K562 (cell line): ENCODE measurements at regions not wholly inside any gene's neighbourhood (a gene's known extent, or its start where the extent isn't known, plus 50 kb on each side); places are given as distances from the start of the nearest gene placed in this dataset.

Experiments used
- ATAC-seq: fragments of 200-7000 bp; cut with Tn5 transposase; 3 replicates; pipeline ENCODE4 v1.9.1; 2020; ENCODE audit warnings: moderate library complexity
- BruUV-seq: library from RNA; stranded (reverse); fragments of 400-500 nt; replicated peaks from 2 replicates; lab custom pipeline; 2021; lab: Mats Ljungman, UMichigan
- CTCF ChIA-PET: fragments of 300-600 bp; formaldehyde crosslinking; extraction: SDS; loops from one replicate; lab custom pipeline; 2021; ENCODE audit warnings: low intra/inter-chr PET ratio; lab: Yijun Ruan, JAX
- POLR2A ChIA-PET: fragments of 300-600, 350-650 bp; sonication (Branson Sonifier 250); formaldehyde crosslinking; extraction: SDS; loops from one replicate; lab custom pipeline; 2021; ENCODE audit warnings: antibody characterized with exemption, inconsistent platforms; lab: Yijun Ruan, JAX
- DNase-seq, 4 experiments: peaks; one replicate each; pipeline versions ENCODE4 v3.0.0 to v3.0.0-alpha.2; 2011 to 2018; ENCODE audit warnings: low spot score in 3 of 4, mixed read lengths in 3 of 4; ENCODE audit errors: extremely low read depth in 1 of 4
- FAIRE-seq: peaks from 2 replicates; lab custom pipeline; 2011; peaks lifted over from hg19 to GRCh38; lab: Jason Lieb, UNC
- H2AFZ ChIP-seq: 2 replicates; pipeline ENCODE4 v1.6.0; 2011; ENCODE audit warnings: low read depth, low read length, control low read depth, inconsistent platforms
- H3K27ac ChIP-seq: fragments of 200-600 bp; 3 replicates; pipeline ENCODE4 v1.8.0; 2011; ENCODE audit warnings: low read depth, mild to moderate bottlenecking, control low read depth, inconsistent platforms, low read length, moderate library complexity, mixed read lengths; ENCODE audit errors: extremely low read depth
- H3K27me3 ChIP-seq, 2 experiments: fragments of 300-600 bp in 1 of 2; 2 replicates in 1 of 2; 3 replicates in 1 of 2; pipeline versions ENCODE4 v1.6.0 to v1.8.0; 2011; ENCODE audit warnings: inconsistent platforms in 2 of 2, low read length in 2 of 2, mild to moderate bottlenecking in 1 of 2, mixed read lengths in 1 of 2, moderate library complexity in 1 of 2; ENCODE audit not compliant: control insufficient read depth in 2 of 2, insufficient read depth in 2 of 2
- H3K36me3 ChIP-seq: fragments of 300-600 bp; 3 replicates; pipeline ENCODE4 v1.8.0; 2011; ENCODE audit warnings: mild to moderate bottlenecking, low read length, inconsistent platforms; ENCODE audit not compliant: control insufficient read depth, insufficient read depth
- H3K4me1 ChIP-seq, 2 experiments: fragments of 200-600 bp in 1 of 2; replicated peaks in 1 of 2; 2 replicates in 1 of 2; 3 replicates in 1 of 2; pipeline versions ENCODE4 v1.5.1 to v1.8.0; 2011; ENCODE audit warnings: inconsistent platforms in 2 of 2, low read length in 2 of 2, mild to moderate bottlenecking in 1 of 2, mixed read lengths in 1 of 2, moderate library complexity in 1 of 2; ENCODE audit not compliant: control insufficient read depth in 2 of 2, insufficient read depth in 2 of 2
- H3K4me2 ChIP-seq: 2 replicates; pipeline ENCODE4 v1.6.1; 2011; ENCODE audit warnings: low read length, control low read depth, inconsistent platforms, mixed read lengths; ENCODE audit not compliant: insufficient read depth
- H3K4me3 ChIP-seq: fragments of 200-600 bp; sonication (generic), shearing (Covaris generic); 2 replicates; pipeline ENCODE4 v1.5.1; 2016; ENCODE audit warnings: control low read depth, inconsistent platforms
- H3K79me2 ChIP-seq: fragments of 200-600 bp; 3 replicates; pipeline ENCODE4 v1.8.0; 2011; ENCODE audit warnings: low read length, inconsistent platforms; ENCODE audit not compliant: control insufficient read depth, insufficient read depth
- H3K9ac ChIP-seq, 2 experiments: 2 replicates each; pipeline versions ENCODE4 v1.6.0 to v1.6.1; 2011; ENCODE audit warnings: low read depth in 2 of 2, low read length in 2 of 2, control low read depth in 1 of 2, inconsistent platforms in 1 of 2, mild to moderate bottlenecking in 1 of 2, mixed read lengths in 1 of 2; ENCODE audit not compliant: insufficient read depth in 1 of 2
- H3K9me1 ChIP-seq: one replicate; pipeline ENCODE4 v1.6.0; 2011; ENCODE audit warnings: inconsistent platforms, mild to moderate bottlenecking, low read length, moderate library complexity; ENCODE audit not compliant: control insufficient read depth, insufficient read depth
- H3K9me3 ChIP-seq: replicated peaks from 2 replicates; pipeline ENCODE4 v1.5.1; 2011; ENCODE audit warnings: low read depth, low read length, inconsistent platforms; ENCODE audit not compliant: control insufficient read depth, insufficient read depth
- H4K20me1 ChIP-seq: replicated peaks from 2 replicates; pipeline ENCODE4 v1.6.1; 2011; ENCODE audit warnings: low read length, inconsistent platforms, mixed read lengths; ENCODE audit not compliant: control insufficient read depth, insufficient read depth
- CEBPB ChIP-seq: fragments of 450-650 bp; IDR thresholded peaks from 2 replicates; pipeline ENCODE4 v1.6.1; 2016; ENCODE audit warnings: missing genetic modification characterization, missing compliant biosample characterization
- CEBPG ChIP-seq, 3 experiments: fragments of 200-800 bp in 1 of 3; sonication (Bioruptor generic) in 1 of 3; sonication (generic) in 1 of 3; formaldehyde crosslinking in 1 of 3; IDR thresholded peaks in 2 of 3; conservative IDR thresholded peaks in 1 of 3; 2 replicates each; pipeline versions ENCODE4 v1.6.1 to v1.8.0; 2016 to 2022; ENCODE audit warnings: missing compliant biosample characterization in 2 of 3, missing genetic modification characterization in 2 of 3, mild to moderate bottlenecking in 1 of 3, missing genetic modification reagents in 1 of 3
- EGR1 ChIP-seq: fragments of 450-650 bp; conservative IDR thresholded peaks from 2 replicates; pipeline ENCODE4 v1.6.1; 2017; ENCODE audit warnings: mild to moderate bottlenecking
- IRF9 ChIP-seq: fragments of 450-650 bp; IDR thresholded peaks from 2 replicates; pipeline ENCODE4 v1.6.1; 2016; ENCODE audit warnings: missing biosample characterization, missing genetic modification characterization
- SMARCB1 ChIP-seq: IDR thresholded peaks from 2 replicates; pipeline ENCODE4 v1.6.1; 2011; ENCODE audit warnings: improper control_type of control experiment, low read depth; ENCODE audit not compliant: insufficient read length
- WGBS: fragments of 100-300 bp; shearing (Covaris generic); methylation state at CpG from one replicate; pipeline ENCODE4 v1.1.6; 2016; ENCODE audit warnings: low coverage, mixed read lengths; ENCODE audit not compliant: insufficient coverage; ENCODE audit errors: missing lambda C conversion rate; 5-methylcytosine and 5-hydroxymethylcytosine counted together
- in situ Hi-C: fragments of 300-500 bp; cut with MboI; formaldehyde crosslinking; loops from 4 replicates; pipeline ENCODE4 v1.15.0; 2018; ENCODE audit warnings: inconsistent platforms, mixed read lengths
- intact Hi-C: fragments of 100-400 bp; cut with micrococcal nuclease; formaldehyde crosslinking; loops from 2 replicates; pipeline ENCODE4 v1.14.2; 2022

- DNase-seq (no peak), FAIRE-seq (no peak), ATAC-seq (no peak)
- Histone ChIP-seq H3K9me1 (no peaks in the 10 kb centered on the region), H3K4me1 (peaks cover 0 to 6% of the 10 kb centered on the region in 2 experiments; a peak in 1 of 5 replicates), H4K20me1 (no peaks in the 10 kb centered on the region), H3K27me3 (no peaks in the 10 kb centered on the region), H3K9me3 (no peaks in the 10 kb centered on the region), H3K4me2 (no peak overlapping the region), H3K79me2 (no peaks in the 10 kb centered on the region), H3K9ac (no peak overlapping the region), H3K36me3 (no peaks in the 10 kb centered on the region), H2AFZ (0 out of 2 replicates have a peak overlapping the region, but pooled peaks have one; percentile 29), H3K4me3 (no peak overlapping the region), H3K27ac (no peak overlapping the region)
- in situ Hi-C loops = no loop called here
- TF ChIP-seq EGR1 (no peak), SMARCB1 (no peak), IRF9 (tag) (peak; percentile 74), CEBPB (tag) (peak; percentile 99), CEBPG (CRISPR knock-in tag; IDR thresholded peaks at IDR 0.05) (peak; percentile 59; the same call in 1 of the 2 replicates), CEBPG (tag; conservative IDR thresholded peaks at IDR 0.05 in 1 of 2, IDR thresholded peaks at IDR 0.05 in 1 of 2) (peak; percentile 92 to 99)
- ChIA-PET POLR2A (no interaction called here), CTCF (no interaction called here)
- intact Hi-C loops = no loop called here
- WGBS = 64% methylated on average over 2 of the region's 2 CpGs
- BruUV-seq = no TSS peak
Observed at GRCh38 chr1:101101360-101101759, 75.8 kb upstream of the DPH5 start.
